PC-3 (cell line): ENCODE measurements at regions not wholly inside any gene's neighbourhood (a gene's known extent, or its start where the extent isn't known, plus 50 kb on each side); places are given as distances from the start of the nearest gene placed in this dataset.

ENCODE experiments used
- CTCF ChIP-seq: fragments of 300-600 bp; sonication (generic); conservative IDR thresholded peaks from 2 replicates; pipeline ENCODE4 v1.5.1; 2017; ENCODE audit warnings: antibody characterized with exemption, low read depth, mild to moderate bottlenecking, low read length
- EZH2 ChIP-seq: fragments of 300-600 bp; sonication (generic); IDR thresholded peaks from one replicate; pipeline ENCODE4 v1.6.1; 2017; ENCODE audit warnings: antibody characterized with exemption, mild to moderate bottlenecking, low read length; ENCODE audit not compliant: unreplicated experiment
- EZH2phosphoT487 ChIP-seq: fragments of 300-600 bp; sonication (generic); IDR thresholded peaks from 2 replicates; pipeline ENCODE4 v1.6.1; 2018; ENCODE audit warnings: mild to moderate bottlenecking, antibody characterized with exemption, low read length, borderline replicate concordance

DNA sequence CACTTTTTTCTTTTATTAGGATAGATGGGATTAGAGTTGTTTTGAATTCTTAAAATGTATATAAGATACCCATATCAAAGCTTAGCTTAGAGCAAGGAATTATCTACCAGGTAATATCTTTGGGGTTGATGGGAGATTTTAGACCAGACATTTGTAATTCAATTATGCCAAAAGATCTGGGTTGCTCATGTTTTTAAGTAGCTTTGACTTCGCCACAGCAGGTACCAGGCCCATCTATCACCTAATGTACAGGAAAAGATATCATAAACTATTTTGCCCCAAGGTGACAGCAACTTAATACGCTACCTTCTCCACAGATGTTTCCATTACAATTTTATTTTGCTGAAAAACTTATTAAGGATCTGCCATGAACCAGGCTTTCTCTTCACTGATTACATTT lies 514.6 kb upstream of the ADAMTS9 start:
- TF ChIP-seq CTCF (no peak), EZH2 (no peak), EZH2phosphoT487 (no peak)
